CD4-positive, alpha-beta T cell (primary cell): ENCODE measurements at regions not wholly inside any gene's neighbourhood (a gene's known extent, or its start where the extent isn't known, plus 50 kb on each side); places are given as distances from the start of the nearest gene placed in this dataset.
"Not testable (repeated sequence)": the region's sequence is repeated elsewhere in the genome, so short reads cannot be mapped to it uniquely, and the experiment has no call there.

ENCODE experiments used
- ATAC-seq: fragments of 200-7000 bp; cut with Tn5 transposase; one replicate; pipeline ENCODE4 v1.10.0; 2022; ENCODE audit warnings: mild to moderate bottlenecking; ENCODE audit not compliant: poor library complexity
- CTCF ChIA-PET: fragments of 350-600 bp; sonication (Branson Sonifier 250); formaldehyde crosslinking; loops from one replicate; lab custom pipeline; 2021; ENCODE audit warnings: antibody characterized with exemption, inconsistent platforms; lab: Charles Lee
- POLR2A ChIA-PET: fragments of 350-600 bp; sonication (Branson Sonifier 250); formaldehyde crosslinking; loops from one replicate; lab custom pipeline; 2021; ENCODE audit warnings: antibody characterized with exemption, inconsistent platforms; lab: Charles Lee
- DNase-seq, 14 experiments: peaks; one replicate each; pipeline ENCODE4 v3.0.0-alpha.2; 2013 to 2020; ENCODE audit warnings: mixed read lengths in 2 of 14
- H3K27ac ChIP-seq, 2 donors: one replicate each; pipeline versions ENCODE4 v1.5.1 to v1.7.0; 2013; ENCODE audit warnings: low read length in 2 of 2, low read depth in 1 of 2, mild to moderate bottlenecking in 1 of 2
- H3K27me3 ChIP-seq, 2 experiments: 1 replicate in 1 of 2; 2 replicates in 1 of 2; pipeline versions ENCODE4 v1.6.1 to v1.7.0; 2013; ENCODE audit warnings: low read length in 2 of 2, control low read depth in 1 of 2, mild to moderate bottlenecking in 1 of 2, moderate library complexity in 1 of 2; ENCODE audit not compliant: insufficient read depth in 2 of 2, control insufficient read depth in 1 of 2
- H3K36me3 ChIP-seq: one replicate; pipeline ENCODE4 v1.6.1; 2013; ENCODE audit warnings: low read length, control low read depth; ENCODE audit not compliant: insufficient read depth
- H3K4me1 ChIP-seq: one replicate; pipeline ENCODE4 v1.6.1; 2013; ENCODE audit warnings: low read length, control low read depth; ENCODE audit not compliant: insufficient read depth
- H3K4me3 ChIP-seq: one replicate; pipeline ENCODE4 v1.5.1; 2013; ENCODE audit warnings: mild to moderate bottlenecking, low read length, moderate library complexity
- H3K9me3 ChIP-seq, 2 experiments: 1 replicate in 1 of 2; 2 replicates in 1 of 2; pipeline versions ENCODE4 v1.6.1 to v1.7.0; 2013; ENCODE audit warnings: low read length in 2 of 2, mild to moderate bottlenecking in 2 of 2, control low read depth in 1 of 2, moderate library complexity in 1 of 2; ENCODE audit not compliant: control insufficient read depth in 1 of 2, insufficient read depth in 1 of 2
- H3K27ac Mint-ChIP-seq: one replicate; pipeline ENCODE4 v1.8.0; 2020; ENCODE audit warnings: mixed read lengths
- H3K27me3 Mint-ChIP-seq: one replicate; pipeline ENCODE4 v1.8.0; 2021; ENCODE audit warnings: mixed read lengths
- H3K36me3 Mint-ChIP-seq: one replicate; pipeline ENCODE4 v1.8.0; 2021; ENCODE audit warnings: low read depth, mixed read lengths
- H3K4me1 Mint-ChIP-seq: one replicate; pipeline ENCODE4 v1.8.0; 2021; ENCODE audit warnings: low read depth, mixed read lengths
- H3K4me3 Mint-ChIP-seq: one replicate; pipeline ENCODE4 v1.8.0; 2020; ENCODE audit warnings: mild to moderate bottlenecking, mixed read lengths
- H3K9me3 Mint-ChIP-seq: one replicate; pipeline ENCODE4 v1.8.0; 2020; ENCODE audit warnings: mixed read lengths
- intact Hi-C, 2 experiments: fragments of 100-400 bp; cut with DNase I in 1 of 2; cut with micrococcal nuclease in 1 of 2; formaldehyde crosslinking; loops; one replicate each; pipeline versions ENCODE4 v1.15.1 to v1.9.0; 2023 to 2025; cut with DNase I, micrococcal nuclease
- TF ChIP-seq, protein P1 (sequence below): fragments of 200-600 bp; IDR thresholded peaks from one replicate; pipeline ENCODE4 v1.8.0; 2022; ENCODE audit warnings: antibody characterized with exemption, mild to moderate bottlenecking

DNA sequence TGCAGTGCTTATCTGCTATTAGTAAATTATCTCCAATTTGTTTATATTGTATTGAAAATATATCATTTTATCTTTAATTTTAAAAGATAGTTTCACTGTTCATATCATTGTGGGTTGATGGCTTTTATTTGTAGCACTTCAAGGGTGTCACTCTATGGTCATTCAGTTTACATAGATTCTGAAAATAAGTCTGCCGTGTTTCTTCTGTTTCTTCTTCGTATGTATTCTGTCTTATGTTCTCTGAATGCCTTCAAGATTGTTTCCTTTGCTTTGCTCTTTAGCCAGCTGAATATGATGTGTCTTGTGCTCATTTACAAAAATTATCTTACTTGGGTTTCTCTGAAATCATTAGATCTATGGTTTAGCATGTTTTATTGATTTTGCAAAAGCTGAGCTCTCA, 359.9 kb downstream of the CYLC2 start:
- intact Hi-C loops: no loop called here
- TF ChIP-seq, protein P1, sequence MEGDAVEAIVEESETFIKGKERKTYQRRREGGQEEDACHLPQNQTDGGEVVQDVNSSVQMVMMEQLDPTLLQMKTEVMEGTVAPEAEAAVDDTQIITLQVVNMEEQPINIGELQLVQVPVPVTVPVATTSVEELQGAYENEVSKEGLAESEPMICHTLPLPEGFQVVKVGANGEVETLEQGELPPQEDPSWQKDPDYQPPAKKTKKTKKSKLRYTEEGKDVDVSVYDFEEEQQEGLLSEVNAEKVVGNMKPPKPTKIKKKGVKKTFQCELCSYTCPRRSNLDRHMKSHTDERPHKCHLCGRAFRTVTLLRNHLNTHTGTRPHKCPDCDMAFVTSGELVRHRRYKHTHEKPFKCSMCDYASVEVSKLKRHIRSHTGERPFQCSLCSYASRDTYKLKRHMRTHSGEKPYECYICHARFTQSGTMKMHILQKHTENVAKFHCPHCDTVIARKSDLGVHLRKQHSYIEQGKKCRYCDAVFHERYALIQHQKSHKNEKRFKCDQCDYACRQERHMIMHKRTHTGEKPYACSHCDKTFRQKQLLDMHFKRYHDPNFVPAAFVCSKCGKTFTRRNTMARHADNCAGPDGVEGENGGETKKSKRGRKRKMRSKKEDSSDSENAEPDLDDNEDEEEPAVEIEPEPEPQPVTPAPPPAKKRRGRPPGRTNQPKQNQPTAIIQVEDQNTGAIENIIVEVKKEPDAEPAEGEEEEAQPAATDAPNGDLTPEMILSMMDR: no peak
- H3K4me1 ChIP-seq: no peaks in the 10 kb centered on the region
- Mint-ChIP-seq H3K27me3 (no peaks in the 10 kb centered on the region), H3K4me3 (no peak overlapping the region), H3K36me3 (no peaks in the 10 kb centered on the region), H3K9me3 (peaks cover 6% of the 10 kb centered on the region), H3K27ac (no peak overlapping the region), H3K4me1 (no peaks in the 10 kb centered on the region)
- H3K36me3 ChIP-seq: no peaks in the 10 kb centered on the region
- POLR2A ChIA-PET: no interaction called here
- no peaks in the 10 kb centered on the region for H3K9me3 ChIP-seq
- no peaks in the 10 kb centered on the region for H3K27me3 ChIP-seq
- ATAC-seq (no peak), DNase-seq (no peak)
- no peak overlapping the region for H3K4me3 ChIP-seq
- no peak overlapping the region for H3K27ac ChIP-seq
- CTCF ChIA-PET: no interaction called here

- H3K9me3 Mint-ChIP-seq, H3K36me3 ChIP-seq, H3K36me3 Mint-ChIP-seq, H3K4me3 Mint-ChIP-seq, H3K9me3 ChIP-seq, H3K27ac Mint-ChIP-seq, ATAC-seq, POLR2A ChIA-PET, H3K27ac ChIP-seq, H3K27me3 ChIP-seq, CTCF ChIA-PET, H3K4me3 ChIP-seq, H3K4me1 Mint-ChIP-seq, intact Hi-C loops, H3K4me1 ChIP-seq, DNase-seq, H3K27me3 Mint-ChIP-seq: not testable (repeated sequence)
Measured at GRCh38 chr9:103357980-103358379, 362.8 kb downstream of the CYLC2 start.

- Histone ChIP-seq H3K27me3 (no peaks in the 10 kb centered on the region), H3K4me3 (no peak overlapping the region), H3K36me3 (no peaks in the 10 kb centered on the region), H3K9me3 (peaks cover 0 to 5% of the 10 kb centered on the region in 2 experiments), H3K27ac (no peak overlapping the region), H3K4me1 (no peaks in the 10 kb centered on the region)
- DNase-seq: no peak
- ChIA-PET CTCF (no interaction called here), POLR2A (no interaction called here)
- Mint-ChIP-seq H3K9me3 (peaks cover 9% of the 10 kb centered on the region), H3K27me3 (no peaks in the 10 kb centered on the region), H3K27ac (no peak overlapping the region), H3K36me3 (no peaks in the 10 kb centered on the region), H3K4me1 (no peaks in the 10 kb centered on the region), H3K4me3 (no peak overlapping the region)
- ATAC-seq: no peak
- intact Hi-C loops: no loop called here
- TF ChIP-seq, protein P1: no peak
Measured at GRCh38 chr9:103361906-103362305, 366.8 kb downstream of the CYLC2 start.

DNA sequence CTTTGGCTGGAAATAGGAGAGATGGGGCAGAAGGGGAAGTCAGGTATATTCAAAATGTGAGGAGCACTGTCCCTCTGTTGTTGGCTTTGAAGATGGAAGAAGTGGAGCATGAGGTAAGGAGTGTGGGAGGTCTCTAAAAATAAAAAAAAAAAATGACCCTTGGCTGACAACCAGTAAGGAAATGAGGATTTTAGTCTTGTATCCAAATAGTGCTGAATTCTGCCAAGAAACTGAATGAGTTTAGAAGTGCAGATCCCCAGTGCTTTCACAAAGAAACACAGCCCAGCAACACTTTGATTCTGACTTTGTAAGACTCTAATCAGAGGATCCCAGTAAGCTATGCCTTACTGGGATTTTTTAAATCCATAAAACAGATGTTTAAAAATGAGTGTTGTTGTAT, 367.9 kb downstream of the CYLC2 start:
- Histone ChIP-seq H3K4me1 (no peaks in the 10 kb centered on the region), H3K9me3 (peaks cover 0 to 5% of the 10 kb centered on the region in 2 experiments), H3K4me3 (no peak overlapping the region), H3K27ac (no peak overlapping the region), H3K36me3 (no peaks in the 10 kb centered on the region), H3K27me3 (no peaks in the 10 kb centered on the region)
- TF ChIP-seq, protein P1: no peak
- intact Hi-C loops: no loop called here
- no peak overlapping the region for H3K27ac Mint-ChIP-seq
- DNase-seq: no peak
- H3K27me3 Mint-ChIP-seq: no peaks in the 10 kb centered on the region
- ATAC-seq: no peak
- no peaks in the 10 kb centered on the region for H3K4me1 Mint-ChIP-seq
- POLR2A ChIA-PET: no interaction called here
- H3K36me3 Mint-ChIP-seq: no peaks in the 10 kb centered on the region
- H3K4me3 Mint-ChIP-seq: no peak overlapping the region
- H3K9me3 Mint-ChIP-seq: peaks cover 9% of the 10 kb centered on the region
- CTCF ChIA-PET: no interaction called here
